Stomach (tissue), 8 donors: ENCODE measurements at regions not wholly inside any gene's neighbourhood (a gene's known extent, or its start where the extent isn't known, plus 50 kb on each side); places are given as distances from the start of the nearest gene placed in this dataset.

Experiments used
- DNase-seq, 2 donors: peaks; one replicate each; pipeline versions ENCODE4 v3.0.0 to v3.0.0-alpha.2; 2013 to 2019
- H3K27ac ChIP-seq, 5 donors: fragments of 200-600 bp in 4 of 5; sonication (generic) in 4 of 5; one replicate each; pipeline ENCODE4 v1.5.1; 2013 to 2019; ENCODE audit warnings: mild to moderate bottlenecking in 1 of 5, moderate library complexity in 1 of 5
- H3K27me3 ChIP-seq, 3 donors: fragments of 200-600 bp; sonication (generic); one replicate each; pipeline ENCODE4 v1.5.1; 2017 to 2019; ENCODE audit warnings: mixed run types in 1 of 3
- H3K36me3 ChIP-seq, 4 donors: fragments of 200-600 bp; sonication (generic); 1 replicate in 3 of 4; 2 replicates in 1 of 4; pipeline ENCODE4 v1.5.1; 2016 to 2019
- H3K4me1 ChIP-seq, 4 donors: fragments of 200-600 bp; sonication (generic); one replicate each; pipeline ENCODE4 v1.5.1; 2016 to 2019
- H3K4me3 ChIP-seq, 4 donors: fragments of 200-600 bp; sonication (generic) in 3 of 4; one replicate each; pipeline ENCODE4 v1.5.1; 2016 to 2019; ENCODE audit warnings: mild to moderate bottlenecking in 1 of 4
- H3K9me3 ChIP-seq, 4 donors: fragments of 200-600 bp; sonication (generic); one replicate each; pipeline ENCODE4 v1.5.1; 2016 to 2019
- EP300 ChIP-seq: sonication (generic); formaldehyde crosslinking; IDR thresholded peaks from one replicate; pipeline ENCODE4 v1.6.1; 2017; ENCODE audit warnings: antibody characterized with exemption
- POLR2A ChIP-seq, 4 donors: fragments of 450-650 bp; IDR thresholded peaks; one replicate each; pipeline ENCODE4 v1.6.1; 2016; ENCODE audit warnings: antibody characterized with exemption in 4 of 4, control low read depth in 2 of 4, mild to moderate bottlenecking in 1 of 4, moderate library complexity in 1 of 4
- POLR2AphosphoS5 ChIP-seq, 3 donors: sonication (generic); formaldehyde crosslinking; IDR thresholded peaks; one replicate each; pipeline ENCODE4 v1.6.1; 2016; ENCODE audit warnings: antibody characterized with exemption in 3 of 3
- WGBS, 5 donors: extraction: QIAGEN DNeasy Blood & Tissue Kit in 3 of 5; methylation state at CpG; one replicate each; pipeline versions ENCODE4 v1.1.5 to v1.1.7; 2013 to 2018; 5-methylcytosine and 5-hydroxymethylcytosine counted together
- intact Hi-C: fragments of 100-400 bp; cut with DNase I; formaldehyde crosslinking; loops from one replicate; pipeline ENCODE4 v1.15.1; 2023; ENCODE audit warnings: low total_unique reads
- TF ChIP-seq, protein P1 (sequence below), 7 experiments: fragments of 450-650 bp in 4 of 7; fragments of 200-600 bp in 3 of 7; sonication (generic) in 3 of 7; IDR thresholded peaks; one replicate each; pipeline ENCODE4 v1.5.1; 2016 to 2019; ENCODE audit warnings: antibody characterized with exemption in 7 of 7, control low read depth in 2 of 7, mild to moderate bottlenecking in 1 of 7
- donor health status: healthy with polysubstance abuse.
- donor health status: Bipolar disorder and iron deficiency.
- donor health status: healthy.

DNA sequence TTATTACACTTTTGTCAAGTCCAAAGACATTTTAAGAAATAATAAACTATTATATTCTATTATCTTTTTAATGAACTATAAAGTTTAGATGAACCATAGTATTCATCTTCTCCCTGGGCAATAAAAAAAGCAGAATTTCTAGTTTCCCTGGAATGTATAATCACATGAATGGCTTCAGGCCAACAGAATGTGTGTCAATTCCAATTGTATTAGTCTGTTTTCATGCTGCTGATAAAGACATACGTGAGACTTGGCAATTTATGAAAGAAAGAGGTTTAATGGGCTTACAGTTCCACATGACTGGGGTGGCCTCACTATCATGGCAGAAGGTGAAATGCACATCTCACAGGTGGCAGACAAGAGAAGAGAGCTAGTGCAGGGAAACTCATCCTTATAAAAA, 70.7 kb upstream of the ANXA10 start:
- WGBS, 5 donors = 29 to 42% (median 29%) methylated on average over 1 of the region's 1 CpG
- no peak for DNase-seq

DNA sequence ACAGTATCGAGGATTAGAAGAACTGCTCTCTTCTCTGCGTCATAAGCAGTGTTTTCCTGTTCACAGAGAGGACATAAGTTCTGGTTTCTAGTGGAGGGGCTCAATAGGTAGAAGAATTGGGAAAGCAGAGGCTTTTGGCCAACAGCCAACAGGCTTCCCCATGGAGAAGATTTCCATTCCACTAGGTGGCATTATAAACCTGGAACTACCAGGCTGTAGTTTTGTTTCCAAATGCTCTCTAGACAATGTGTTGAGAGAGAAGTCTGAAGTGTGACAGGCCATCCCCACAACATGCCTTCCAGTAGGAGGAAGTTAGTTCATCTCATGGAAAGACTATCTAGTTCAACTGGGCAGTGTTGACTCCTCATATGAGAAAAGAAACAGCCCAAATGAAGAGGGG, 63.8 kb upstream of the ANXA10 start:
- 91 to 100% (median 96%) methylated on average over 2 of the region's 2 CpGs for WGBS, 5 donors
- DNase-seq = peak in 1 of 2 donors; percentile 51
- Histone ChIP-seq H3K27ac (no peak overlapping the region), H3K4me3 (no peak overlapping the region), H3K9me3 (peaks cover 0 to 11% (median 0%) of the 10 kb centered on the region in 4 donors), H3K4me1 (no peaks in the 10 kb centered on the region), H3K36me3 (no peaks in the 10 kb centered on the region), H3K27me3 (no peaks in the 10 kb centered on the region)
- intact Hi-C loops = no loop called here
- TF ChIP-seq EP300 = no peak
- TF ChIP-seq POLR2A (IDR thresholded peaks at IDR 0.05) = no peak
- peak in 1 of 3 donors; percentile 9 for TF ChIP-seq POLR2AphosphoS5 (IDR thresholded peaks at IDR 0.05)
- TF ChIP-seq, protein P1, sequence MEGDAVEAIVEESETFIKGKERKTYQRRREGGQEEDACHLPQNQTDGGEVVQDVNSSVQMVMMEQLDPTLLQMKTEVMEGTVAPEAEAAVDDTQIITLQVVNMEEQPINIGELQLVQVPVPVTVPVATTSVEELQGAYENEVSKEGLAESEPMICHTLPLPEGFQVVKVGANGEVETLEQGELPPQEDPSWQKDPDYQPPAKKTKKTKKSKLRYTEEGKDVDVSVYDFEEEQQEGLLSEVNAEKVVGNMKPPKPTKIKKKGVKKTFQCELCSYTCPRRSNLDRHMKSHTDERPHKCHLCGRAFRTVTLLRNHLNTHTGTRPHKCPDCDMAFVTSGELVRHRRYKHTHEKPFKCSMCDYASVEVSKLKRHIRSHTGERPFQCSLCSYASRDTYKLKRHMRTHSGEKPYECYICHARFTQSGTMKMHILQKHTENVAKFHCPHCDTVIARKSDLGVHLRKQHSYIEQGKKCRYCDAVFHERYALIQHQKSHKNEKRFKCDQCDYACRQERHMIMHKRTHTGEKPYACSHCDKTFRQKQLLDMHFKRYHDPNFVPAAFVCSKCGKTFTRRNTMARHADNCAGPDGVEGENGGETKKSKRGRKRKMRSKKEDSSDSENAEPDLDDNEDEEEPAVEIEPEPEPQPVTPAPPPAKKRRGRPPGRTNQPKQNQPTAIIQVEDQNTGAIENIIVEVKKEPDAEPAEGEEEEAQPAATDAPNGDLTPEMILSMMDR (IDR thresholded peaks at IDR 0.05) = peak in 3 of 7 experiments; percentile 13 to 33 (median 32)

More for the DNA sequence above, 70.7 kb upstream of the ANXA10 start:
- Histone ChIP-seq H3K36me3 (no peaks in the 10 kb centered on the region), H3K9me3 (peaks cover 0 to 11% (median 4%) of the 10 kb centered on the region in 4 donors), H3K4me3 (no peak overlapping the region), H3K27me3 (no peaks in the 10 kb centered on the region), H3K4me1 (no peaks in the 10 kb centered on the region), H3K27ac (no peak overlapping the region)
- intact Hi-C loops = no loop called here
- TF ChIP-seq, protein P1 (IDR thresholded peaks at IDR 0.05) = no peak
- no peak for TF ChIP-seq POLR2AphosphoS5 (IDR thresholded peaks at IDR 0.05)
- no peak for TF ChIP-seq POLR2A (IDR thresholded peaks at IDR 0.05)
- no peak for TF ChIP-seq EP300

DNA sequence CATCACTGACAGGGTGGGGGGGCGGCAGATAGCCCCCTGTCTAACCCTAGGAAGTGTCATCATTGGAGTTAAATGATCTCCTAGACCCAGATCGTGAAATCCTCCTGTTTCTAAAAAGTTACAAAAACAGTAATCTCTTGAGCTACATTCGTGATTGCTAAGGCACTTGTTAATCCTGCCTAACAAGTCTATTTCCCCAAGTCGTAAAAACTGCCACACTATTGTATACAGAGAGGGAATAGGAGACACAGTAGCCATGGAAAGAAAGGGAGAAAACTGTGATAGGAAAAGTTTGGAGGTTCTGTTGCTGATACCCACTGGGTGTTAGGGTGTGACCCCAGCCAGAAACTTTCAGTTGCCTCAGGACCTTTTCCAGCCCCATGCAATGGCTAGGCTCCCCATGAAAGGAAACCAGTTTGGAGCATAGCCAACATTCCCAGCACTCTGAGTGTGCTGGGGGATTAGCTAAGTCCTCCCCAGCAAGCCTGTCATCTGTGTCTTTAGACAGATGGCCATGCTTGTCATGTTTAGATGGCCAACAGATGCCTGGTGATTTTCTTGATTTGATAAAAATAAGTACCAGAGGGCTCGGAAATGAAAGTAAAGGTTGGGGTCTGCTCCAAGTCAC, 63.3 kb upstream of the ANXA10 start:
- TF ChIP-seq, protein P1 (IDR thresholded peaks at IDR 0.05) = no peak
- no peak for TF ChIP-seq POLR2AphosphoS5 (IDR thresholded peaks at IDR 0.05)
- no peak for DNase-seq
- WGBS, 5 donors = 57 to 68% (median 63%) methylated on average over 5 of the region's 5 CpGs
- Histone ChIP-seq H3K4me1 (no peaks in the 10 kb centered on the region), H3K27me3 (no peaks in the 10 kb centered on the region), H3K27ac (no peak overlapping the region), H3K4me3 (no peak overlapping the region), H3K36me3 (no peaks in the 10 kb centered on the region), H3K9me3 (peaks cover 0 to 11% (median 0%) of the 10 kb centered on the region in 4 donors)
- intact Hi-C loops = no loop called here

DNA sequence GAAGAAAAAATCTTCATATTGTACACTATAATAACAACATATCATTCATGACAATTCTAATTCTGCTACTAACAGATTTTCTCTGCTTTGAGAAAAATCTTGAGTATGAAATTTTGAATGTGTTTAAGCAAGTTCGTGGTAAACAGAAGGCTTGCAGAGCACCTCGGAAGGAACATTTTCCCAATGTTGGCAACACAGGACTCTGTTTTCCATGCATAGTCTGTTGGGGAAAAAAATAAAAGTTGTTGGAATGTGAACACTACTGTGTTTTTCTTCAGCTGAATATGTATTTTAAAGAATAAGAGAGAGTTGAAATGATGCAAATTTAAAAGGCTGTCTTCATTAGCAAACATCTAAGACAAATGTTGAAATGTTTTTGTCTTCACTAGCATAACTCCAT, 54.7 kb upstream of the ANXA10 start:
- no peak overlapping the region for H3K4me3 ChIP-seq
- peaks cover 0 to 4% (median 0%) of the 10 kb centered on the region in 4 donors for H3K4me1 ChIP-seq
- intact Hi-C loops = no loop called here
- WGBS, 5 donors = 43 to 73% (median 48%) methylated on average over 2 of the region's 2 CpGs
- no peaks in the 10 kb centered on the region for H3K27me3 ChIP-seq
- no peaks in the 10 kb centered on the region for H3K36me3 ChIP-seq
- H3K27ac ChIP-seq = peak overlapping the region in 1 of 5 donors; percentile 2
- no peak for TF ChIP-seq POLR2A (IDR thresholded peaks at IDR 0.05)
- no peak for TF ChIP-seq EP300
- TF ChIP-seq, protein P1 (IDR thresholded peaks at IDR 0.05) = no peak
- TF ChIP-seq POLR2AphosphoS5 (IDR thresholded peaks at IDR 0.05) = no peak
- H3K9me3 ChIP-seq = no peaks in the 10 kb centered on the region
- no peak for DNase-seq
